ENCODE measurements at regions not wholly inside any gene's neighbourhood (a gene's known extent, or its start where the extent isn't known, plus 50 kb on each side); places are given as distances from the start of the nearest gene placed in this dataset.

DNA sequence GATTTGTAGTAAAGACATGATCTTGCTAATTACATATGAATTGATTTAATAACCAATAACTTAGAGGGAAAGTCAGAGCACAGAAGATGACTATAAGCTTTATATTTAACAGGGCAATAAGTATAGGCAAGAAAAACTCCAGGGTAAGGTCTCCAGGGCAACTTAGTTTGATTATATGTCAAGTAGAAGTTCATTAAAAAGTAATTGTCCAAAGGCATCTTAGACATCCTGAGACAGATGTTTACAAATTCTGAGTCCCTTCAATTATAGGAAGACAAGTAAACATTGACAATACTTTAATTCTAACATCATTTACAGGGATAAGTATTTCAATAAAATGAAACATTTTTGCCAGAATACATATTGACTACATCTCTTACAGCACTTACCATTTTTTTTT, 416.0 kb downstream of the RAP2B start:
- TF ChIP-seq CTCF (conservative IDR thresholded peaks at IDR 0.05 in 1 of 2, IDR thresholded peaks at IDR 0.05 in 1 of 2; ENCODE audit: low read depth in 1 of 2, low read length in 2 of 2) = no peak
- TF ChIP-seq EZH2 (IDR thresholded peaks at IDR 0.05; ENCODE audit: low read length, missing control alignments) = no peak

All from fibroblast of lung (primary cell).